ENCODE measurements at regions not wholly inside any gene's neighbourhood (a gene's known extent, or its start where the extent isn't known, plus 50 kb on each side); places are given as distances from the start of the nearest gene placed in this dataset.

DNA sequence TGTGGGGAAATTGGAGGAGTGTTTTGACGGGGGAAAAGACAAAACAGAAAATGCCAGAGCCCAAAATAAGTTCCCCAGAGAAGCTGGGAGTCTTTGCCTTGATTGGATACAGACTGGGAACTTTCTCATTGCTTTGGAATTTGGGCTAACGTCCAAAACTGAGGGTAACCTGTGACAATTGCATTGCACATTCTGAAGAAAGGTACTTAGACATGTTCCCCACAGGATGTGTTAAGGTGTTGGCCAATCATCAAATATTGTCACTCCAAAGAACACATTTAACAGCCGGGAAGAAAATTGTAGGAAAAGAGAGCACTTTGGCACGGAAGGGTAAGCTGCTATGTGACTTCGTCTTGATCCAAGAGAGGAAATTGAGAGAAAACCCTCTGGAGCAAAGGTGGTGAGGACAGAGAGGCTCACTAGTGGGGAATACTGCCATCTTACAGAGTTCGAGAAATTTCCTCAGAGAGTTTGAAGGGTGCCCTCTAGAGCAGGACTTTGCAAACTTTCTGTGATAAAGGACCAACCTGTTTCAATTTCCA lies 619.5 kb upstream of the TBL1XR1 start:
- no peak for TF ChIP-seq POLR2A (IDR thresholded peaks at IDR 0.05)
- TF ChIP-seq CTCF (IDR thresholded peaks at IDR 0.05) = no peak
